ENCODE measurements at regions not wholly inside any gene's neighbourhood (a gene's known extent, or its start where the extent isn't known, plus 50 kb on each side); places are given as distances from the start of the nearest gene placed in this dataset.

DNA sequence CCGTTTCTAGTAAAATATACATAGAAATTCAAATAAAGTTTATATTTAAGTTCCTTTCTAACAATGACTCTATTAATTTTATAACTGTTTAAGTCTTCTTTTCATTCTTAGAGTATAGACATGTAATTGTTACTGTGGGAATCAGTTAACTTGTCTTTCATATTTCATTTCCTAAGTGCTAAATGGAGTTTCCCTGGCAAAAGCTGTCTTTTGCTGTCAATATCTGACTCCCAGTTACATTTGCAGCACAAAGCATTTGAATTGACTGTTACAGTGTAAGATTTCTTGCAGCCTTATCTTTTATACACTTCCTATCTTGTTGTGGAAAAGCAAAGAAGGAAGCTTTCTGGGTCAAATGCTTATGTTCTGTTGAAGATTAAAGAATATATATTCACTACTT, 1026.3 kb downstream of the CDH9 start:
- no peak for DNase-seq (ENCODE audit: low read depth, low spot score)
- no peak overlapping the region for H3K4me3 ChIP-seq (ENCODE audit: low read depth, low read length)
- ChIA-PET POLR2A (no interaction called here), CTCF (no interaction called here)
- TF ChIP-seq, protein P1, sequence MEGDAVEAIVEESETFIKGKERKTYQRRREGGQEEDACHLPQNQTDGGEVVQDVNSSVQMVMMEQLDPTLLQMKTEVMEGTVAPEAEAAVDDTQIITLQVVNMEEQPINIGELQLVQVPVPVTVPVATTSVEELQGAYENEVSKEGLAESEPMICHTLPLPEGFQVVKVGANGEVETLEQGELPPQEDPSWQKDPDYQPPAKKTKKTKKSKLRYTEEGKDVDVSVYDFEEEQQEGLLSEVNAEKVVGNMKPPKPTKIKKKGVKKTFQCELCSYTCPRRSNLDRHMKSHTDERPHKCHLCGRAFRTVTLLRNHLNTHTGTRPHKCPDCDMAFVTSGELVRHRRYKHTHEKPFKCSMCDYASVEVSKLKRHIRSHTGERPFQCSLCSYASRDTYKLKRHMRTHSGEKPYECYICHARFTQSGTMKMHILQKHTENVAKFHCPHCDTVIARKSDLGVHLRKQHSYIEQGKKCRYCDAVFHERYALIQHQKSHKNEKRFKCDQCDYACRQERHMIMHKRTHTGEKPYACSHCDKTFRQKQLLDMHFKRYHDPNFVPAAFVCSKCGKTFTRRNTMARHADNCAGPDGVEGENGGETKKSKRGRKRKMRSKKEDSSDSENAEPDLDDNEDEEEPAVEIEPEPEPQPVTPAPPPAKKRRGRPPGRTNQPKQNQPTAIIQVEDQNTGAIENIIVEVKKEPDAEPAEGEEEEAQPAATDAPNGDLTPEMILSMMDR (IDR thresholded peaks at IDR 0.05; ENCODE audit: insufficient read depth, low read length, missing control alignments): no peak

DNA sequence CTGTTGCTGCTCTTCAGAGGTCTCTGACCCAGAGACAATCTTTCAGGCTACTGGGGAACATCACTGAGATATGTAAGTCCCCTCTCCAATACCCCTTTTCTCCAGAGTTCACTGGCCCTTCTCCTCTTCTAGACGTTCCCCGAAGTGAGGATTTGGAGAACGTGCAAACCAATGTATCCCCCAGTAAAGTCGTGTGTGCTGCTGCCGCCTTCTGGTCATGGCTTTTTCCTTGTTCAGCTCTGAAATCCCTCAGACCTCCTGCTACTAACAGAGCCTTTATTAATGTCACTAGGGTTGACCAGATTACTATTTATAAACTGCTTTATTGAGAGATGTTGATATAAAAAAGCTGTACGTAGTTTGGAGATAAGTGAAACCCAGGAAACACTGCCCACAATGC, 1028.6 kb downstream of the CDH9 start:
- CTCF ChIA-PET: no interaction called here
- DNase-seq (ENCODE audit: low read depth, low spot score): no peak
- POLR2A ChIA-PET: no interaction called here
- TF ChIP-seq, protein P1 (IDR thresholded peaks at IDR 0.05; ENCODE audit: insufficient read depth, low read length, missing control alignments): no peak
- no peak overlapping the region for H3K4me3 ChIP-seq (ENCODE audit: low read depth, low read length)

DNA sequence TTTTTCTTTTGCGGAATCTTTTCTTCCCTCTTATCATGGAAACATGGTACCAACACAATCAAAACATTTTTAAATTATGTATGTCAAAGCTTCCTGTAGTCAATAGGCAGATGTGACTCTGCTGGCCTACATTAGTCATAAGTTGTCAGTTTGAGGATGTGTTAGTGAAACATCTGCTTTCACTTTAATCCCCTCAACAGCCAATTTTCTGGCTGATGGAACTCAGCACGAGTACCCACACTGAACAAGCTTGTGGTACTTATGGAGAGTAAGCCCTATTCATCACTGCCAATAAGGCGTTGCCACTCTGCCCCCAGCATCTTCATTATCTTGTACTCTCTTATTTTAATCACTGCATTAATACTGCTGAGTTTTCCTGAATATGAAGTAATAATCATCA, 1034.4 kb downstream of the CDH9 start:
- POLR2A ChIA-PET: no interaction called here
- H3K4me3 ChIP-seq (ENCODE audit: low read depth, low read length): no peak overlapping the region
- CTCF ChIA-PET: no interaction called here
- DNase-seq (ENCODE audit: low read depth, low spot score): no peak
- TF ChIP-seq, protein P1 (IDR thresholded peaks at IDR 0.05; ENCODE audit: insufficient read depth, low read length, missing control alignments): no peak

DNA sequence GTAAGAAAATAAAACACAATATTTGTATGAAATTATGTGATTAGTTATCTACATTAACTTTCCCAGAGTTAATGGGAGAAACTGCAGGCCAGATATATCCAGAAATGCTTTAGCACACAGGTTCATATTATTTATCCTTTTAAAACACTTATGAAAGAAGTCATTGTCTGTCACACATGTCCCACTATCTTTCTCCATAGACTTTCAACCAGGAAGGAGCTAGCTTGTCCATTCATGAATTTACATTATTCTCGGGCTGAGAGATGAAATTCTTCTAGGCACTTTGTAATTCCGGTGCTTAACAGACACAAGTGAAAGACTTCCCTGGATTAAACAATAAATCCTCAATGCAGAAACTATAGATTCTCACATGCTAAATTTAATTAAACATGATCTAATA, 1043.2 kb downstream of the CDH9 start:
- no peak for DNase-seq (ENCODE audit: low read depth, low spot score)
- CTCF ChIA-PET: no interaction called here
- POLR2A ChIA-PET: no interaction called here
- TF ChIP-seq, protein P1 (IDR thresholded peaks at IDR 0.05; ENCODE audit: insufficient read depth, low read length, missing control alignments): no peak
- H3K4me3 ChIP-seq (ENCODE audit: low read depth, low read length): no peak overlapping the region

DNA sequence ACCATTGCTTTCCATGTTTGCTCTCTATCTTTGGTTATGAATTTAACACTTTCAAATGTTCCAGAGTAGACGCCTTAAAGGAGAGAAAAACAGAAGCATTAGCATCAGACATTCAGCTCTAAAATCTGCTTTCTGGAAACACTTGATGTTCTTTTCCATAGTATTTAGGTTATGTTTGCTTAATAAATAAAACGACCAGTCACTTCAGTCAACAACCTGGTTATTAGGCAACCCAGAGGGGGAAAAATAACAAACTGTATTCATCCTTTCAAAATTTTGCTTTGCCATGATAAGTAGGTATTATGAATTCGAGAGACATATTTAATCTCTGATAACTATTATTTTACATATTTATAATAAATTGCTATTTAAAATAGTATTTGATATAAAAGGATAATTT, 1044.7 kb downstream of the CDH9 start:
- CTCF ChIA-PET: no interaction called here
- no peak overlapping the region for H3K4me3 ChIP-seq (ENCODE audit: low read depth, low read length)
- TF ChIP-seq, protein P1 (IDR thresholded peaks at IDR 0.05; ENCODE audit: insufficient read depth, low read length, missing control alignments): no peak
- DNase-seq (ENCODE audit: low read depth, low spot score): no peak
- POLR2A ChIA-PET: no interaction called here

DNA sequence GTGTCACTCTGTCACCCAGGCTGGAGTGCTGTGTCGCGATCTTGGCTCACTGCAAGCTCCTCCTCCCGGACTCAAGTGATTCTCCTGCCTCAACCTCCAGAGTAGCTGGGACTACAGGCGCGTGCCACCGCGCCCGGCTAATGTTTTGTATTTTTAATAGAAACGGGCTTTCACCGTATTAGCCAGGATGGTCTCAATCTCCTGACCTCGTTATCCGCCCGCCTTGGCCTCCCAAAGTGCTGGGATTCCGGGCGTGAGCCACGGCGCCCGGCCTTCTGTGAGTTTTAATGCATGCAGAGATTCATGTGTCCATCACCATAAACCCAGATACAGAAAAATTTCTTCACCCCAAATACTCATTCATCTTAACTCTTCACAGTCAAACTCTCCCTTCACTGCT, 1046.7 kb downstream of the CDH9 start:
- POLR2A ChIA-PET: no interaction called here
- no peak overlapping the region for H3K4me3 ChIP-seq (ENCODE audit: low read depth, low read length)
- CTCF ChIA-PET: no interaction called here
- DNase-seq (ENCODE audit: low read depth, low spot score): no peak
- TF ChIP-seq, protein P1 (IDR thresholded peaks at IDR 0.05; ENCODE audit: insufficient read depth, low read length, missing control alignments): no peak

All from AG04449 (cell line).